Smooth muscle cell (in vitro differentiated cells): ENCODE measurements at regions not wholly inside any gene's neighbourhood (a gene's known extent, or its start where the extent isn't known, plus 50 kb on each side); places are given as distances from the start of the nearest gene placed in this dataset.

Experiments used
- DNase-seq: peaks from one replicate; lab custom pipeline; 2025; ENCODE audit not compliant: unreplicated experiment; lab: John Stamatoyannopoulos, UW
- H2AFZ ChIP-seq: fragments of 200-600 bp; sonication (generic); 2 replicates; pipeline ENCODE4 v1.6.0; 2016; ENCODE audit warnings: antibody characterized with exemption, low read depth, mild to moderate bottlenecking
- H3F3A ChIP-seq: fragments of 200-600 bp; sonication (generic); 2 replicates; pipeline ENCODE4 v1.6.0; 2017; ENCODE audit warnings: antibody characterized with exemption, low read depth
- H3K27ac ChIP-seq: fragments of 200-600 bp; sonication (generic); 2 replicates; pipeline ENCODE4 v1.5.1; 2016; ENCODE audit warnings: low read depth, mild to moderate bottlenecking
- H3K27me3 ChIP-seq: fragments of 200-600 bp; sonication (generic); 2 replicates; pipeline ENCODE4 v1.6.1; 2016; ENCODE audit warnings: low read depth, mild to moderate bottlenecking
- H3K36me3 ChIP-seq: fragments of 200-600 bp; sonication (generic); 2 replicates; pipeline ENCODE4 v1.5.1; 2016; ENCODE audit warnings: low read depth
- H3K4me1 ChIP-seq: fragments of 200-600 bp; sonication (generic); 2 replicates; pipeline ENCODE4 v1.5.1; 2016; ENCODE audit warnings: low read depth
- H3K4me2 ChIP-seq: fragments of 200-600 bp; sonication (generic); 2 replicates; pipeline ENCODE4 v1.6.0; 2016; ENCODE audit warnings: mild to moderate bottlenecking
- H3K4me3 ChIP-seq: fragments of 200-600 bp; sonication (generic); 2 replicates; pipeline ENCODE4 v1.5.1; 2016; ENCODE audit warnings: mild to moderate bottlenecking
- H3K79me2 ChIP-seq: fragments of 200-600 bp; sonication (generic); 2 replicates; pipeline ENCODE4 v1.6.0; 2016; ENCODE audit warnings: low read depth, mild to moderate bottlenecking
- H3K9ac ChIP-seq: fragments of 200-600 bp; sonication (generic); 2 replicates; pipeline ENCODE4 v1.6.0; 2016; ENCODE audit warnings: low read depth
- H3K9me3 ChIP-seq: fragments of 200-600 bp; sonication (generic); replicated peaks from 2 replicates; pipeline ENCODE4 v1.5.1; 2016; ENCODE audit warnings: low read depth
- H4K20me1 ChIP-seq: fragments of 200-600 bp; sonication (generic); 2 replicates; pipeline ENCODE4 v1.6.0; 2016; ENCODE audit warnings: low read depth
- WGBS: methylation state at CpG from one replicate; pipeline ENCODE4 v1.1.7; 2016; ENCODE audit warnings: low lambda C conversion rate; 5-methylcytosine and 5-hydroxymethylcytosine counted together
- TF ChIP-seq, protein P1 (sequence below): fragments of 200-600 bp; sonication (generic); IDR thresholded peaks from 2 replicates; pipeline ENCODE4 v1.5.1; 2017; ENCODE audit warnings: borderline replicate concordance, mild to moderate bottlenecking, antibody characterized with exemption; ENCODE audit not compliant: insufficient read depth, poor library complexity, severe bottlenecking

DNA sequence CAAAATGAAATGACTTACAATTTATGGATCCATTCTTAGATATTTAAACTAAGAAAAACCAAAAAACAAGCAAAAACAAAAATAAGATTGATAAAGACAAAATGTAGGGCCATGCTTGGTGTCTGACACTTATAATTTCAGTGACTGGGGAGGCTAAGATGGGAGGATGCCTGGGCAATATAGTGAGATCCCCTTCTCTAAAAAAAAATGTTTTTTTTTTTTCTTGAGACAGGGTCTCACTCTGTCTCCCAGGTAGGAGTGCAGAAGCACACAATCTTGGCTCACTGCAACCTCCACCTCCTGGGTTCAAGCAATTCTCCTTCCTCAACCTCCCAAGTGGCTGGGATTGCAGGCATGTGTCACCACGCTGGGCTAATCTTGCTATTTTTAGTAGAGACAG is 92.4 kb downstream of the HFE start:
- H3K27ac ChIP-seq: no peak overlapping the region
- TF ChIP-seq, protein P1, sequence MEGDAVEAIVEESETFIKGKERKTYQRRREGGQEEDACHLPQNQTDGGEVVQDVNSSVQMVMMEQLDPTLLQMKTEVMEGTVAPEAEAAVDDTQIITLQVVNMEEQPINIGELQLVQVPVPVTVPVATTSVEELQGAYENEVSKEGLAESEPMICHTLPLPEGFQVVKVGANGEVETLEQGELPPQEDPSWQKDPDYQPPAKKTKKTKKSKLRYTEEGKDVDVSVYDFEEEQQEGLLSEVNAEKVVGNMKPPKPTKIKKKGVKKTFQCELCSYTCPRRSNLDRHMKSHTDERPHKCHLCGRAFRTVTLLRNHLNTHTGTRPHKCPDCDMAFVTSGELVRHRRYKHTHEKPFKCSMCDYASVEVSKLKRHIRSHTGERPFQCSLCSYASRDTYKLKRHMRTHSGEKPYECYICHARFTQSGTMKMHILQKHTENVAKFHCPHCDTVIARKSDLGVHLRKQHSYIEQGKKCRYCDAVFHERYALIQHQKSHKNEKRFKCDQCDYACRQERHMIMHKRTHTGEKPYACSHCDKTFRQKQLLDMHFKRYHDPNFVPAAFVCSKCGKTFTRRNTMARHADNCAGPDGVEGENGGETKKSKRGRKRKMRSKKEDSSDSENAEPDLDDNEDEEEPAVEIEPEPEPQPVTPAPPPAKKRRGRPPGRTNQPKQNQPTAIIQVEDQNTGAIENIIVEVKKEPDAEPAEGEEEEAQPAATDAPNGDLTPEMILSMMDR: no peak
- no peaks in the 10 kb centered on the region for H4K20me1 ChIP-seq
- peaks cover 14% of the 10 kb centered on the region for H3K4me1 ChIP-seq
- no peaks in the 10 kb centered on the region for H3K36me3 ChIP-seq
- H3K4me3 ChIP-seq: no peak overlapping the region
- no peak overlapping the region for H3K9ac ChIP-seq
- peaks cover 2% of the 10 kb centered on the region for H3F3A ChIP-seq
- no peaks in the 10 kb centered on the region for H3K27me3 ChIP-seq
- H3K9me3 ChIP-seq: no peaks in the 10 kb centered on the region
- WGBS: 100% methylated on average over 1 of the region's 1 CpG
- H2AFZ ChIP-seq: no peak overlapping the region
- H3K79me2 ChIP-seq: peaks cover 4% of the 10 kb centered on the region
- H3K4me2 ChIP-seq: no peak overlapping the region
- no peak for DNase-seq

DNA sequence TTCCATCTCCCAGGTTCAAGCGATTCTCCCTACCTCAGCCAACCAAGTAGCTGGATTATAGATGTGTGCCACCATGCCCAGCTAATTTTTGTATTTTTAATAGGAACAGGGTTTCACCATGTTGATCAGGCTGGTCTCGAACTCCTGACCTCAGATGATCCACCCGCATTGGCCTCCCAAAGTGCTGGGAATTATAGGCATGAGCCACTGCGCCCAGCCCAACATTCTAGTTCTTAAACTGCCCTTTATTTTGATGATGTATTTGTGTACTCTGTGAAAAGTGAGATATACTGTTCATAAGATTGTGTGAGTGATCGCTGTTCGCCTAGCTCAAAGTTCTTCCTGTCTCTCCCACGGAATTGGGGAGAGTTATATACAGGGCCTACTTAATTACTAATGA is 93.1 kb downstream of the HFE start:
- WGBS: 96% methylated on average over 7 of the region's 7 CpGs
- Histone ChIP-seq H3K4me3 (no peak overlapping the region), H3K79me2 (no peaks in the 10 kb centered on the region)

GRCh38 chr6:26183237-26183580 is 96.0 kb downstream of the HFE start:
- H3K9ac ChIP-seq: peak overlapping the region; percentile 13
- peak overlapping the region; percentile 81 for H3K4me2 ChIP-seq
- peak overlapping the region; percentile 52 for H3K4me3 ChIP-seq
- H3K36me3 ChIP-seq: no peaks in the 10 kb centered on the region
- 1% methylated on average over 11 of the region's 11 CpGs for WGBS
- DNase-seq: no peak
- TF ChIP-seq, protein P1: no peak
- H3K79me2 ChIP-seq: no peaks in the 10 kb centered on the region
- peaks cover 4% of the 10 kb centered on the region for H3F3A ChIP-seq
- peaks cover 14% of the 10 kb centered on the region for H3K4me1 ChIP-seq
- H3K27ac ChIP-seq: peak overlapping the region; percentile 35
- H4K20me1 ChIP-seq: no peaks in the 10 kb centered on the region
- no peaks in the 10 kb centered on the region for H3K9me3 ChIP-seq
- no peaks in the 10 kb centered on the region for H3K27me3 ChIP-seq
- H2AFZ ChIP-seq: peak overlapping the region; percentile 86

More for the DNA sequence above, 93.1 kb downstream of the HFE start:
- no peak overlapping the region for H3K9ac ChIP-seq
- peaks cover 14% of the 10 kb centered on the region for H3K4me1 ChIP-seq
- H3K9me3 ChIP-seq: no peaks in the 10 kb centered on the region
- H3K4me2 ChIP-seq: no peak overlapping the region
- H3F3A ChIP-seq: peaks cover 4% of the 10 kb centered on the region
- TF ChIP-seq, protein P1: no peak
- H3K27me3 ChIP-seq: no peaks in the 10 kb centered on the region
- no peak overlapping the region for H2AFZ ChIP-seq
- no peak for DNase-seq
- H3K27ac ChIP-seq: no peak overlapping the region
- no peaks in the 10 kb centered on the region for H3K36me3 ChIP-seq
- H4K20me1 ChIP-seq: no peaks in the 10 kb centered on the region

DNA sequence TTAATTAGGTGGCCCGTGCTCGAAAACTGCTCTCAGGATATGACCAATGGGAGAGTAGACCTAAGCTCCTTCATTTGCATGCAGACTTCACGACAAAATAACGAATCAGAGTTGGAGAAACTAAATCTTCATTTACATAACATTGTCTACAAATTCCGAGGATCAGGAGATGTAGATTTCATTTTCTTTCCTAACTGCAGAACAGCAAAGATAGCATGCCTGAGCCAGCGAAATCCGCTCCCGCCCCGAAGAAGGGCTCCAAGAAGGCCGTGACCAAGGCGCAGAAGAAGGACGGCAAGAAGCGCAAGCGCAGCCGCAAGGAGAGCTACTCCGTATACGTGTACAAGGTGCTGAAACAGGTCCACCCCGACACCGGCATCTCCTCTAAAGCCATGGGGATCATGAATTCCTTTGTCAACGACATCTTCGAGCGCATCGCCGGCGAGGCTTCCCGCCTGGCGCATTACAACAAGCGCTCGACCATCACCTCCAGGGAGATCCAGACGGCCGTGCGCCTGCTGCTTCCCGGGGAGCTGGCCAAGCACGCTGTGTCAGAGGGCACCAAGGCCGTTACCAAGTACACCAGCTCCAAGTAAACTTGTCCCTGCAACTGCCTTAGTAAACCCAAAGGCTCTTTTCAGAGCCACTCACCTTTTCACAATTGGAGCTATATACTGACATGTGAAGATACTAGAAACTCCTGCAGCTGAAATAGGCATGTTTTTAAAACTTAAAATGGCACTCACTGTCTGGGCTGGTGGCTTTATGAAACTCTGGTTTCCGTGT is 96.5 kb downstream of the HFE start:
- peak; percentile 24 for DNase-seq
- Histone ChIP-seq H3K9ac (no peak overlapping the region), H3K36me3 (no peaks in the 10 kb centered on the region), H3F3A (peaks cover 4% of the 10 kb centered on the region), H3K9me3 (no peaks in the 10 kb centered on the region), H3K4me2 (peak overlapping the region; percentile 81), H3K27me3 (no peaks in the 10 kb centered on the region), H2AFZ (peak overlapping the region; percentile 86), H3K4me3 (peak overlapping the region; percentile 52), H3K4me1 (peaks cover 14% of the 10 kb centered on the region), H3K79me2 (no peaks in the 10 kb centered on the region), H4K20me1 (no peaks in the 10 kb centered on the region), H3K27ac (peak overlapping the region; percentile 35)
- TF ChIP-seq, protein P1: no peak
- 1% methylated on average over 36 of the region's 36 CpGs for WGBS
